C4-2B (cell line): ENCODE measurements at regions not wholly inside any gene's neighbourhood (a gene's known extent, or its start where the extent isn't known, plus 50 kb on each side); places are given as distances from the start of the nearest gene placed in this dataset.

Experiments
- H3K27ac ChIP-seq: fragments of 450-650 bp; 2 replicates; pipeline ENCODE4 v1.5.1; 2017
- ZFX ChIP-seq: fragments of 450-650 bp; IDR thresholded peaks from 2 replicates; pipeline ENCODE4 v1.6.1; 2017
- TF ChIP-seq, protein P1 (sequence below): fragments of 450-650 bp; conservative IDR thresholded peaks from 2 replicates; pipeline ENCODE4 v1.5.1; 2017; ENCODE audit warnings: mild to moderate bottlenecking

DNA sequence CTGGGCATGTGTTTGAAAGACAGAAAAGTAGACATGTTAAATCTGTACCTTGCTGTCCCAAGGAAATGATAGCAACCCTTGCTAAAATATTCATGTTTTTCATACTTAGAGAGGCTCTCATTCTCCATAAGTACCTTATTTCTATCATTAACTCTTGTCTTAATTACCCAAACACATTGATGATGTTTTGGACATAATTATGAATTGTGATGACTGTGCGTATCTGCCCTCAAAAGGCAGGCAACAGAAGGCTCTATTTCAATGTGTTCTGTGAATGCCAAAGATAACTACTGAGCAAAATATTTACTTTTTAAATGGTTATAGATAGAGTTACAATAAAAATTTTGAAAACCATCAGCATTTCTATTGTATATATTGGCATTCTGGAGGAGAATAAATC, 1263.8 kb downstream of the ZPLD1 start:
- no peak overlapping the region for H3K27ac ChIP-seq
- TF ChIP-seq, protein P1, sequence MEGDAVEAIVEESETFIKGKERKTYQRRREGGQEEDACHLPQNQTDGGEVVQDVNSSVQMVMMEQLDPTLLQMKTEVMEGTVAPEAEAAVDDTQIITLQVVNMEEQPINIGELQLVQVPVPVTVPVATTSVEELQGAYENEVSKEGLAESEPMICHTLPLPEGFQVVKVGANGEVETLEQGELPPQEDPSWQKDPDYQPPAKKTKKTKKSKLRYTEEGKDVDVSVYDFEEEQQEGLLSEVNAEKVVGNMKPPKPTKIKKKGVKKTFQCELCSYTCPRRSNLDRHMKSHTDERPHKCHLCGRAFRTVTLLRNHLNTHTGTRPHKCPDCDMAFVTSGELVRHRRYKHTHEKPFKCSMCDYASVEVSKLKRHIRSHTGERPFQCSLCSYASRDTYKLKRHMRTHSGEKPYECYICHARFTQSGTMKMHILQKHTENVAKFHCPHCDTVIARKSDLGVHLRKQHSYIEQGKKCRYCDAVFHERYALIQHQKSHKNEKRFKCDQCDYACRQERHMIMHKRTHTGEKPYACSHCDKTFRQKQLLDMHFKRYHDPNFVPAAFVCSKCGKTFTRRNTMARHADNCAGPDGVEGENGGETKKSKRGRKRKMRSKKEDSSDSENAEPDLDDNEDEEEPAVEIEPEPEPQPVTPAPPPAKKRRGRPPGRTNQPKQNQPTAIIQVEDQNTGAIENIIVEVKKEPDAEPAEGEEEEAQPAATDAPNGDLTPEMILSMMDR: no peak
- TF ChIP-seq ZFX: no peak

GRCh38 chr3:103699228-103699627, 1264.4 kb downstream of the ZPLD1 start:
- H3K27ac ChIP-seq: no peak overlapping the region
- TF ChIP-seq, protein P1: no peak
- TF ChIP-seq ZFX: no peak

DNA sequence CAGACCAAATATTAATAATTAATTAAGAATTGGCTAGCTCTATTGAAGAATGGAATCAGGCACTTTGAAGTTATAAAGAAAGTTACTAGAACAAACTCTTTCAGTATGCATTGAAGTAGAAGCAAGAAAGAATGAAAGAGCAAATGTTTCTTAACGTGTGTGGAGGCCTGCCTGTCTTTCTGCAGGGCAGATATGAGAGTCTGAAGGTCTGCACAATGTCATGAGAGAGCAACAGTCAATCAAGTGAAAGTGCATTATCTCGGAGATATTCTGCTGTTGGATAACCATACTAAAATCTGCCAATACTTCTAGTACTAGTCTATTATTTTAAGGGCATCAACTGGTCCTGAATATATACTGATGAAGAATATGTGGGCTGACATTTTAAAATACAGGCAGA, 1270.8 kb downstream of the ZPLD1 start:
- no peak overlapping the region for H3K27ac ChIP-seq
- TF ChIP-seq ZFX: no peak
- TF ChIP-seq, protein P1: no peak

DNA sequence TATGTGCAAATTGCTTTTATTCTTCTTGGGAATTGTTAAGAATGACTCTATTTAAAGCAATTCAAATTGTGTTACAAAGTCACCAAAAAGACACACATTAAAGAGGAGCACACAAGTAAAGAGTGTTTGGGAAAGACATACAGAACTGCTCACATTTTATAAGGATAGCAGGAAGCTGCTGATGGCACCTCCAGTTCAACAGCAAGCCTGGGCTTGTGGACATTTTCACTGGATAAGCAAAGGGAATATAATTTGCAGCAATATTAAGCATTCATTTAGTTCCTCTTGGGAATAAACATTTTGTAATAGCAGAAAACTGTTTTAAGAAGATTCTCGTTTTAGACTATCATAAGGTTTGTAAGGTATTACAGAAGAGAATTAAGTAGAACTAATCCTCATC, 1271.9 kb downstream of the ZPLD1 start:
- H3K27ac ChIP-seq: no peak overlapping the region
- no peak for TF ChIP-seq ZFX
- TF ChIP-seq, protein P1: no peak

- TF ChIP-seq, protein P1: no peak
- TF ChIP-seq ZFX: no peak
Observed at GRCh38 chr3:103711670-103712069, 1276.9 kb downstream of the ZPLD1 start.

GRCh38 chr3:103712320-103713008, 1277.6 kb downstream of the ZPLD1 start:
- H3K27ac ChIP-seq: no peak overlapping the region
- TF ChIP-seq, protein P1: no peak
- no peak for TF ChIP-seq ZFX

More at GRCh38 chr3:103711670-103712069, 1276.9 kb downstream of the ZPLD1 start:
- H3K27ac ChIP-seq: no peak overlapping the region

GRCh38 chr3:103729547-103729946, 1294.7 kb downstream of the ZPLD1 start:
- no peak overlapping the region for H3K27ac ChIP-seq
- TF ChIP-seq ZFX: no peak
- TF ChIP-seq, protein P1: no peak
